ENCODE measurements at regions not wholly inside any gene's neighbourhood (a gene's known extent, or its start where the extent isn't known, plus 50 kb on each side); places are given as distances from the start of the nearest gene placed in this dataset.
"Not testable (repeated sequence)": the region's sequence is repeated elsewhere in the genome, so short reads cannot be mapped to it uniquely, and the experiment has no call there.

GRCh38 chr6:168369786-168370185 lies 50.2 kb upstream of the DACT2 start:
- DNase-seq, result no peak

- peak; percentile 50 for DNase-seq
Observed at GRCh38 chr6:168370310-168370991, 50.9 kb upstream of the DACT2 start.

GRCh38 chr6:168371185-168371584 lies 51.6 kb upstream of the DACT2 start:
- no peak for DNase-seq

- no peak for DNase-seq
Observed at GRCh38 chr6:168371618-168371980, 52.0 kb upstream of the DACT2 start.

- DNase-seq, result no peak
Observed at GRCh38 chr6:168371981-168372711, 52.6 kb upstream of the DACT2 start.

- no peak for DNase-seq
Observed at GRCh38 chr6:168372889-168373288, 53.3 kb upstream of the DACT2 start.

- no peak for DNase-seq
Observed at GRCh38 chr6:168373389-168373788, 53.8 kb upstream of the DACT2 start.

- DNase-seq, result no peak
Observed at GRCh38 chr6:168374051-168374502, 54.5 kb upstream of the DACT2 start.

GRCh38 chr6:168374541-168375071 lies 55.0 kb upstream of the DACT2 start:
- DNase-seq, result no peak

- DNase-seq, result no peak
Observed at GRCh38 chr6:168376120-168376519, 56.5 kb upstream of the DACT2 start.

- DNase-seq, result no peak
Observed at GRCh38 chr6:168376811-168377483, 57.4 kb upstream of the DACT2 start.

- no peak for DNase-seq
Observed at GRCh38 chr6:168377484-168377855, 57.9 kb upstream of the DACT2 start.

- no peak for DNase-seq
Observed at GRCh38 chr6:168377856-168378832, 58.6 kb upstream of the DACT2 start.

GRCh38 chr6:168379579-168379978 lies 60.0 kb upstream of the DACT2 start:
- DNase-seq, result not testable (repeated sequence)

- not testable (repeated sequence) for DNase-seq
Observed at GRCh38 chr6:168380166-168380955, 60.6 kb upstream of the SMOC2 start.

- DNase-seq, result no peak
Observed at GRCh38 chr6:168380956-168381605, 59.9 kb upstream of the SMOC2 start.

- no peak for DNase-seq
Observed at GRCh38 chr6:168381726-168382458, 59.1 kb upstream of the SMOC2 start.

- DNase-seq, result no peak
Observed at GRCh38 chr6:168383062-168383854, 57.7 kb upstream of the SMOC2 start.

Measured in CD4-positive, alpha-beta T cell treated with Interleukin-12 subunit alpha and Interleukin-12 subunit beta, for 1 hour (primary cell).